ENCODE measurements at regions not wholly inside any gene's neighbourhood (a gene's known extent, or its start where the extent isn't known, plus 50 kb on each side); places are given as distances from the start of the nearest gene placed in this dataset.

GRCh38 chr17:15096511-15096910 lies 168.6 kb downstream of the PMP22 start:
- DNase-seq (ENCODE audit: low read depth in 6 of 9, low spot score in 9 of 9): no peak
- 95% methylated on average over 4 of the region's 4 CpGs for WGBS
- Histone ChIP-seq H3K4me1 (ENCODE audit: control insufficient read depth in 2 of 2, insufficient read depth in 2 of 2, low read length in 2 of 2) (no peaks in the 10 kb centered on the region), H3K9me3 (ENCODE audit: control insufficient read depth in 2 of 2, insufficient read depth in 1 of 2, low read length in 1 of 2) (no peaks in the 10 kb centered on the region), H3K36me3 (ENCODE audit: control insufficient read depth in 2 of 2, insufficient read depth in 2 of 2, low read length in 1 of 2) (no peaks in the 10 kb centered on the region), H3K4me3 (ENCODE audit: low read length in 2 of 2) (no peak overlapping the region), H3K27ac (ENCODE audit: low read depth in 1 of 2, low read length in 1 of 2) (no peak overlapping the region), H3K27me3 (ENCODE audit: control insufficient read depth in 2 of 2, insufficient read depth in 1 of 2, low read length in 1 of 2) (no peaks in the 10 kb centered on the region)

- Histone ChIP-seq H3K27ac (ENCODE audit: low read depth in 1 of 2, low read length in 1 of 2) (no peak overlapping the region), H3K4me3 (ENCODE audit: low read length in 2 of 2) (no peak overlapping the region), H3K9me3 (ENCODE audit: control insufficient read depth in 2 of 2, insufficient read depth in 1 of 2, low read length in 1 of 2) (no peaks in the 10 kb centered on the region), H3K4me1 (ENCODE audit: control insufficient read depth in 2 of 2, insufficient read depth in 2 of 2, low read length in 2 of 2) (no peaks in the 10 kb centered on the region), H3K36me3 (ENCODE audit: control insufficient read depth in 2 of 2, insufficient read depth in 2 of 2, low read length in 1 of 2) (no peaks in the 10 kb centered on the region), H3K27me3 (ENCODE audit: control insufficient read depth in 2 of 2, insufficient read depth in 1 of 2, low read length in 1 of 2) (no peaks in the 10 kb centered on the region)
- 91% methylated on average over 2 of the region's 2 CpGs for WGBS
- DNase-seq (ENCODE audit: low read depth in 6 of 9, low spot score in 9 of 9): no peak
Measured at GRCh38 chr17:15095935-15096334, 169.2 kb downstream of the PMP22 start.

GRCh38 chr17:15092762-15093161 lies 172.4 kb downstream of the PMP22 start:
- Histone ChIP-seq H3K27ac (ENCODE audit: low read depth in 1 of 2, low read length in 1 of 2) (no peak overlapping the region), H3K36me3 (ENCODE audit: control insufficient read depth in 2 of 2, insufficient read depth in 2 of 2, low read length in 1 of 2) (no peaks in the 10 kb centered on the region), H3K27me3 (ENCODE audit: control insufficient read depth in 2 of 2, insufficient read depth in 1 of 2, low read length in 1 of 2) (no peaks in the 10 kb centered on the region), H3K9me3 (ENCODE audit: control insufficient read depth in 2 of 2, insufficient read depth in 1 of 2, low read length in 1 of 2) (no peaks in the 10 kb centered on the region), H3K4me3 (ENCODE audit: low read length in 2 of 2) (no peak overlapping the region), H3K4me1 (ENCODE audit: control insufficient read depth in 2 of 2, insufficient read depth in 2 of 2, low read length in 2 of 2) (no peaks in the 10 kb centered on the region)
- no peak for DNase-seq (ENCODE audit: low read depth in 6 of 9, low spot score in 9 of 9)
- 89% methylated on average over 7 of the region's 7 CpGs for WGBS

GRCh38 chr17:15092261-15092660 lies 172.9 kb downstream of the PMP22 start:
- Histone ChIP-seq H3K4me3 (ENCODE audit: low read length in 2 of 2) (no peak overlapping the region), H3K27me3 (ENCODE audit: control insufficient read depth in 2 of 2, insufficient read depth in 1 of 2, low read length in 1 of 2) (no peaks in the 10 kb centered on the region), H3K36me3 (ENCODE audit: control insufficient read depth in 2 of 2, insufficient read depth in 2 of 2, low read length in 1 of 2) (no peaks in the 10 kb centered on the region), H3K9me3 (ENCODE audit: control insufficient read depth in 2 of 2, insufficient read depth in 1 of 2, low read length in 1 of 2) (no peaks in the 10 kb centered on the region), H3K27ac (ENCODE audit: low read depth in 1 of 2, low read length in 1 of 2) (no peak overlapping the region), H3K4me1 (ENCODE audit: control insufficient read depth in 2 of 2, insufficient read depth in 2 of 2, low read length in 2 of 2) (no peaks in the 10 kb centered on the region)
- WGBS: 97% methylated on average over 2 of the region's 2 CpGs
- DNase-seq (ENCODE audit: low read depth in 6 of 9, low spot score in 9 of 9): no peak

- Histone ChIP-seq H3K4me3 (ENCODE audit: low read length in 2 of 2) (no peak overlapping the region), H3K36me3 (ENCODE audit: control insufficient read depth in 2 of 2, insufficient read depth in 2 of 2, low read length in 1 of 2) (no peaks in the 10 kb centered on the region), H3K27ac (ENCODE audit: low read depth in 1 of 2, low read length in 1 of 2) (no peak overlapping the region), H3K9me3 (ENCODE audit: control insufficient read depth in 2 of 2, insufficient read depth in 1 of 2, low read length in 1 of 2) (no peaks in the 10 kb centered on the region), H3K27me3 (ENCODE audit: control insufficient read depth in 2 of 2, insufficient read depth in 1 of 2, low read length in 1 of 2) (no peaks in the 10 kb centered on the region), H3K4me1 (ENCODE audit: control insufficient read depth in 2 of 2, insufficient read depth in 2 of 2, low read length in 2 of 2) (no peaks in the 10 kb centered on the region)
- DNase-seq (ENCODE audit: low read depth in 6 of 9, low spot score in 9 of 9): no peak
- WGBS: 91% methylated on average over 2 of the region's 2 CpGs
Measured at GRCh38 chr17:15091825-15092224, 173.3 kb downstream of the PMP22 start.

- H3K9me3 ChIP-seq (ENCODE audit: control insufficient read depth in 2 of 2, insufficient read depth in 1 of 2, low read length in 1 of 2): no peaks in the 10 kb centered on the region
- no peaks in the 10 kb centered on the region for H3K27me3 ChIP-seq (ENCODE audit: control insufficient read depth in 2 of 2, insufficient read depth in 1 of 2, low read length in 1 of 2)
- H3K4me1 ChIP-seq (ENCODE audit: control insufficient read depth in 2 of 2, insufficient read depth in 2 of 2, low read length in 2 of 2): no peaks in the 10 kb centered on the region
- DNase-seq (ENCODE audit: low read depth in 6 of 9, low spot score in 9 of 9): no peak
- H3K36me3 ChIP-seq (ENCODE audit: control insufficient read depth in 2 of 2, insufficient read depth in 2 of 2, low read length in 1 of 2): no peaks in the 10 kb centered on the region
- H3K27ac ChIP-seq (ENCODE audit: low read depth in 1 of 2, low read length in 1 of 2): no peak overlapping the region
- WGBS: 96% methylated on average over 8 of the region's 8 CpGs
- H3K4me3 ChIP-seq (ENCODE audit: low read length in 2 of 2): no peak overlapping the region
Measured at GRCh38 chr17:15090533-15090932, 174.6 kb downstream of the PMP22 start.

GRCh38 chr17:15087946-15088345 lies 177.2 kb downstream of the PMP22 start:
- Histone ChIP-seq H3K4me1 (ENCODE audit: control insufficient read depth in 2 of 2, insufficient read depth in 2 of 2, low read length in 2 of 2) (no peaks in the 10 kb centered on the region), H3K27me3 (ENCODE audit: control insufficient read depth in 2 of 2, insufficient read depth in 1 of 2, low read length in 1 of 2) (no peaks in the 10 kb centered on the region), H3K36me3 (ENCODE audit: control insufficient read depth in 2 of 2, insufficient read depth in 2 of 2, low read length in 1 of 2) (no peaks in the 10 kb centered on the region), H3K4me3 (ENCODE audit: low read length in 2 of 2) (no peak overlapping the region), H3K9me3 (ENCODE audit: control insufficient read depth in 2 of 2, insufficient read depth in 1 of 2, low read length in 1 of 2) (no peaks in the 10 kb centered on the region), H3K27ac (ENCODE audit: low read depth in 1 of 2, low read length in 1 of 2) (no peak overlapping the region)
- no peak for DNase-seq (ENCODE audit: low read depth in 6 of 9, low spot score in 9 of 9)
- WGBS: 95% methylated on average over 3 of the region's 3 CpGs

GRCh38 chr17:15086776-15087295 lies 178.3 kb downstream of the PMP22 start:
- H3K27ac ChIP-seq (ENCODE audit: low read depth in 1 of 2, low read length in 1 of 2): no peak overlapping the region
- H3K27me3 ChIP-seq (ENCODE audit: control insufficient read depth in 2 of 2, insufficient read depth in 1 of 2, low read length in 1 of 2): no peaks in the 10 kb centered on the region
- DNase-seq (ENCODE audit: low read depth in 6 of 9, low spot score in 9 of 9): no peak
- 86% methylated on average over 11 of the region's 11 CpGs for WGBS
- no peaks in the 10 kb centered on the region for H3K36me3 ChIP-seq (ENCODE audit: control insufficient read depth in 2 of 2, insufficient read depth in 2 of 2, low read length in 1 of 2)
- no peaks in the 10 kb centered on the region for H3K4me1 ChIP-seq (ENCODE audit: control insufficient read depth in 2 of 2, insufficient read depth in 2 of 2, low read length in 2 of 2)
- no peak overlapping the region for H3K4me3 ChIP-seq (ENCODE audit: low read length in 2 of 2)
- H3K9me3 ChIP-seq (ENCODE audit: control insufficient read depth in 2 of 2, insufficient read depth in 1 of 2, low read length in 1 of 2): no peaks in the 10 kb centered on the region

- 71% methylated on average over 6 of the region's 6 CpGs for WGBS
- H3K4me3 ChIP-seq (ENCODE audit: low read length in 2 of 2): no peak overlapping the region
- no peaks in the 10 kb centered on the region for H3K4me1 ChIP-seq (ENCODE audit: control insufficient read depth in 2 of 2, insufficient read depth in 2 of 2, low read length in 2 of 2)
- no peak overlapping the region for H3K27ac ChIP-seq (ENCODE audit: low read depth in 1 of 2, low read length in 1 of 2)
- H3K36me3 ChIP-seq (ENCODE audit: control insufficient read depth in 2 of 2, insufficient read depth in 2 of 2, low read length in 1 of 2): no peaks in the 10 kb centered on the region
- no peak for DNase-seq (ENCODE audit: low read depth in 6 of 9, low spot score in 9 of 9)
- no peaks in the 10 kb centered on the region for H3K27me3 ChIP-seq (ENCODE audit: control insufficient read depth in 2 of 2, insufficient read depth in 1 of 2, low read length in 1 of 2)
- H3K9me3 ChIP-seq (ENCODE audit: control insufficient read depth in 2 of 2, insufficient read depth in 1 of 2, low read length in 1 of 2): no peaks in the 10 kb centered on the region
Measured at GRCh38 chr17:15085890-15086677, 179.0 kb downstream of the PMP22 start.

Measured in thymus (tissue), 11 donors.